Mucosa of descending colon (tissue), 3 donors: ENCODE measurements at regions not wholly inside any gene's neighbourhood (a gene's known extent, or its start where the extent isn't known, plus 50 kb on each side); places are given as distances from the start of the nearest gene placed in this dataset.

Source experiments
- ATAC-seq: fragments of 200-7000 bp; cut with Tn5 transposase; one replicate; pipeline ENCODE4 v1.9.1; 2020; ENCODE audit warnings: mild to moderate bottlenecking, moderate library complexity
- DNase-seq, 3 donors: peaks; one replicate each; pipeline ENCODE4 v3.0.0-alpha.2; 2020
- H3K36me3 ChIP-seq: fragments of 200-600 bp; one replicate; pipeline ENCODE4 v1.8.0; 2021; ENCODE audit warnings: low read depth, mild to moderate bottlenecking
- H3K4me1 ChIP-seq: fragments of 200-600 bp; one replicate; pipeline ENCODE4 v1.8.0; 2021; ENCODE audit warnings: low read depth, mild to moderate bottlenecking
- H3K4me3 ChIP-seq: fragments of 200-600 bp; one replicate; pipeline ENCODE4 v1.8.0; 2021; ENCODE audit warnings: mild to moderate bottlenecking
- H3K9me3 ChIP-seq: fragments of 200-600 bp; one replicate; pipeline ENCODE4 v1.8.0; 2021; ENCODE audit warnings: mild to moderate bottlenecking
- intact Hi-C, 2 donors: fragments of 100-400 bp; cut with DNase I in 1 of 2; cut with micrococcal nuclease in 1 of 2; formaldehyde crosslinking; loops; one replicate each; pipeline versions ENCODE4 v1.11.0 to v1.11.1; 2022; cut with DNase I, micrococcal nuclease
- TF ChIP-seq, protein P1 (sequence below): fragments of 200-600 bp; IDR thresholded peaks from one replicate; pipeline ENCODE4 v1.8.0; 2022; ENCODE audit warnings: antibody characterized with exemption, mild to moderate bottlenecking
- donor health status: DM: no; HTN: no; CAD: no; lungs with moderate emphysema.
- donor health status: DM: no; HTN: no; CAD: no.
- donor health status: DM: no; HTN: yes; CAD: no.

DNA sequence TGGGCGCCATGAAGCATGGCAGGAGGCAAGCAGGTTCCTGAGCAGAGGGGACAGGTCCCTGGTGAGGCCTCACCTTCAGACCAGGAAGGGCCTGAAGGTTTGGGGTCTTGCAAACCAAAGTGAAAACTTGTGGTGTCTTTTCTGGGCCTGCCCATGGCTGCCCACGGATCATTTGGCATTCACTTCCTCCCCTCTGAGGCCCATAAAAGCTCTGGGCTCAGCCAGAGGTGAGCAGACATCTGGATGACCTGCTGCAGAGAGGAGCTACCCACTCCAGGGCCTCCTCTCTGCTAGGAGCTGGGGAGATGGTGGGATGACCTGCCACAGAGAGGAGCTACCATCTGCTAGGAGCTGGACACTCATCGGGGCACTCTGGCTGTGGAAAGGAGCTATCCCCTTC is 112.9 kb upstream of the TMEM18 start:
- DNase-seq (no peak), ATAC-seq (no peak)
- no peak overlapping the region for H3K4me3 ChIP-seq
- H3K36me3 ChIP-seq, result no peaks in the 10 kb centered on the region
- intact Hi-C loops, result no loop called here
- H3K4me1 ChIP-seq, result no peaks in the 10 kb centered on the region
- H3K9me3 ChIP-seq, result no peaks in the 10 kb centered on the region
- TF ChIP-seq, protein P1, sequence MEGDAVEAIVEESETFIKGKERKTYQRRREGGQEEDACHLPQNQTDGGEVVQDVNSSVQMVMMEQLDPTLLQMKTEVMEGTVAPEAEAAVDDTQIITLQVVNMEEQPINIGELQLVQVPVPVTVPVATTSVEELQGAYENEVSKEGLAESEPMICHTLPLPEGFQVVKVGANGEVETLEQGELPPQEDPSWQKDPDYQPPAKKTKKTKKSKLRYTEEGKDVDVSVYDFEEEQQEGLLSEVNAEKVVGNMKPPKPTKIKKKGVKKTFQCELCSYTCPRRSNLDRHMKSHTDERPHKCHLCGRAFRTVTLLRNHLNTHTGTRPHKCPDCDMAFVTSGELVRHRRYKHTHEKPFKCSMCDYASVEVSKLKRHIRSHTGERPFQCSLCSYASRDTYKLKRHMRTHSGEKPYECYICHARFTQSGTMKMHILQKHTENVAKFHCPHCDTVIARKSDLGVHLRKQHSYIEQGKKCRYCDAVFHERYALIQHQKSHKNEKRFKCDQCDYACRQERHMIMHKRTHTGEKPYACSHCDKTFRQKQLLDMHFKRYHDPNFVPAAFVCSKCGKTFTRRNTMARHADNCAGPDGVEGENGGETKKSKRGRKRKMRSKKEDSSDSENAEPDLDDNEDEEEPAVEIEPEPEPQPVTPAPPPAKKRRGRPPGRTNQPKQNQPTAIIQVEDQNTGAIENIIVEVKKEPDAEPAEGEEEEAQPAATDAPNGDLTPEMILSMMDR, result no peak

DNA sequence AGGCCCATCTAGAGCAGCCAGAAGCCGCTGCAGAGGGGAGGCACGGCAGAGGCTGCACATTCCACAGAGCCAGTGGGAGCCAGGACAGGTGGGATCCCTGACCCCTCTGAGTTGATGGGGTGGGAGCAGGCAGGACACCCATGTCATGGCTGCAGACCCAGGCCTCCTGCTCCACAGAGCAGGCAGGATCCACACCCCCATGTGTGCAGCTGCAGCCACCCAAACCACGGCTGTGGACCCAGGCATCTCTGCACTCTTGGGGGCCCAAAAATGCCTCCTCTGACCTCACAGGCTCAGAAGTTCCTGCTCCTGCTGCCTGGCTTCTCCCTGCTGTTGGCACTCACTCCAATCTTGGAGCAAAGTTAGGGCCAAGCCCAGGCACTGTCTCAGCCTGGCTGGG is 112.3 kb upstream of the TMEM18 start:
- ATAC-seq (no peak), DNase-seq (no peak)
- H3K9me3 ChIP-seq, result no peaks in the 10 kb centered on the region
- intact Hi-C loops, result no loop called here
- no peak overlapping the region for H3K4me3 ChIP-seq
- H3K4me1 ChIP-seq, result no peaks in the 10 kb centered on the region
- TF ChIP-seq, protein P1, result no peak
- H3K36me3 ChIP-seq, result no peaks in the 10 kb centered on the region

DNA sequence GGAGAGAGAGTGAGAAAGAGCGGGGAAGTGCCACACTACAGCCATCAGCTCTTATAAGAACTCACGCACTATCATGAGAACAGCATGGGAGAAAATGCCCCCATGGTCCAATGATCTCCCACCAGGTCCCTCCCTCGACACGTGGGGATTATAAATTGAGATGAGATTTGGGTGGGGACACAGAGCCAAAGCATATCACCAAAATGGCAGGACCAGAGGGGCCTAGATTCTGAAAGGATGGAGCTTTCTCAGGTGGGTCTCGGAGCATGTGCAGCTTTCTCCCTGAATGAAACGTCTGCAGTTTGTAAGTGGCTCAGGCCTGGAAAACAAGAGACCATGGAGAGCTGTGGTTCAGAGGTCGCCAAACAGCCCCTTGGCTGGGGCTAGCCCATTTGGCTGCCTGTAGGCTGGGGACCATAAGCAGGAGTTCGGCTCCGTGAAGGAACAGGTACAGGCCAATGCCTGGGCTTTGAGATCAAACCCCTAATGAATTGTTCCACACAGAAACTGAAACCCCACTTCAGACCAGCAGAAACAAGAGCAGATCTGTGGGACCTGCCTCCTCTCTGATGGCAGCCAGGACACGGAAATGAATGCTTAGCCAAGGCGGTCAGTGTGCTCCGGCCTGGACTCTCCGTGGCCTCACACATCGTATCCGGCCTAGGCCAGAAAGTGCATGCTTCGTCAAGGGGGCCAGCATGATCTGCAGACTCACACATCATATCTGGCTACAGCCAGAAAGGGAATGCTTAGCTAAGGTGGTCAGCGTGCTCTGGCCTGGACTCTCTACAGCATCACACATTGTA is 111.2 kb upstream of the TMEM18 start:
- TF ChIP-seq, protein P1, result no peak
- Histone ChIP-seq H3K9me3 (no peaks in the 10 kb centered on the region), H3K4me1 (no peaks in the 10 kb centered on the region), H3K4me3 (no peak overlapping the region), H3K36me3 (no peaks in the 10 kb centered on the region)
- intact Hi-C loops, result no loop called here
- DNase-seq (no peak), ATAC-seq (no peak)

DNA sequence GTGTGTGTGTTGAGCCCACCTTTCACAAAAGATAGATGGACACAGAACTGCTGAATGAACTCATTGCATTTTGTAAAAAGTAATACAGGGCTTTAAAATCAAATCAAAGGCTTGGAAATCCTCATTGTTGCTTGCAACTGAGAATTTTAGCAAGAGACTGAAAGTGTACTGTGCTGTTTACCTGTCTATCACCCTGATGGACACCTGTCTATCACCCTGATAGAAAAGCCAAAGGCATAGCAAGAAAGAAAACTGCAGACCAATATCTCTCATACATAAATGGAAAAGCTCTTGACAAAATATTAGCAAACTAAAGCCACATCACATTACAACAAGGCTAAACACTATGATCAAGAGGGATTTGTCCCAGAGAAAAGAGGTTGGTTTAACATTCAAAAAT is 107.5 kb upstream of the TMEM18 start:
- no peaks in the 10 kb centered on the region for H3K9me3 ChIP-seq
- H3K4me1 ChIP-seq, result no peaks in the 10 kb centered on the region
- TF ChIP-seq, protein P1, result no peak
- H3K36me3 ChIP-seq, result no peaks in the 10 kb centered on the region
- no peak for ATAC-seq
- no peak overlapping the region for H3K4me3 ChIP-seq
- intact Hi-C loops, result no loop called here
- DNase-seq, result no peak

DNA sequence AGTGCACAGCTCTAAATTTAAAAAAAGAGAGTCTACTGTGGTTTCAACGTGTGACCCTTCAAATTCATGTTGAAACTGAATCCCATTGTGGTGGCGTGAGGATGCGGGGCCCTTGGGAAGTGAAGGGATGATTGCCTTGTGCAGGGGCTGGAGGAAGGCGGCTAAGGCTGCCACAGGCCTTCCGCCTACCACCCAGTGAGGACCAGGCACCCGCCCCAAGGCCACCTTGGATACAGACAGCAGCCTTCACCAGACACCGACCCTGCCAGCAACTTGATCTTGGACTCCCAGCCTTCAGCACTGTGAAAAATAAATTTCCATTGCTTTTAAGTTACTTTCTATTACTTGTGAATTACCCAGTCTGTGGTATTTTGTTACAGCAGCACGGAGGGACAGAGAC is 103.4 kb upstream of the TMEM18 start:
- Histone ChIP-seq H3K36me3 (no peaks in the 10 kb centered on the region), H3K9me3 (no peaks in the 10 kb centered on the region), H3K4me3 (no peak overlapping the region), H3K4me1 (no peaks in the 10 kb centered on the region)
- intact Hi-C loops, result no loop called here
- TF ChIP-seq, protein P1, result no peak
- ATAC-seq, result no peak
- DNase-seq, result no peak
